Gastrocnemius medialis (tissue), 4 donors: ENCODE measurements at regions not wholly inside any gene's neighbourhood (a gene's known extent, or its start where the extent isn't known, plus 50 kb on each side); places are given as distances from the start of the nearest gene placed in this dataset.

Experiments used
- ATAC-seq, 2 donors: fragments of 150-250 bp; one replicate each; pipeline ENCODE4 v1.9.1; 2016
- DNase-seq, 2 donors: peaks; one replicate each; pipeline ENCODE4 v3.0.0-alpha.2; 2019
- H3K27ac ChIP-seq, 4 donors: fragments of 200-600 bp; sonication (generic); 1 replicate in 1 of 4; 2 replicates in 3 of 4; pipeline ENCODE4 v1.5.1; 2016 to 2018; ENCODE audit warnings: mild to moderate bottlenecking in 2 of 4, moderate library complexity in 1 of 4
- H3K27me3 ChIP-seq, 3 donors: fragments of 200-600 bp; sonication (generic) in 2 of 3; 1 replicate in 1 of 3; 2 replicates in 2 of 3; pipeline versions ENCODE4 v1.5.1 to v1.6.0; 2016 to 2019; ENCODE audit warnings: mild to moderate bottlenecking in 1 of 3, moderate library complexity in 1 of 3
- H3K36me3 ChIP-seq, 2 donors: fragments of 200-600 bp; sonication (generic) in 1 of 2; one replicate each; pipeline ENCODE4 v1.5.1; 2017 to 2018
- H3K4me1 ChIP-seq, 2 donors: fragments of 200-600 bp; sonication (generic) in 1 of 2; one replicate each; pipeline ENCODE4 v1.5.1; 2016 to 2017; ENCODE audit warnings: mild to moderate bottlenecking in 2 of 2
- H3K4me3 ChIP-seq, 4 donors: fragments of 200-600 bp; sonication (generic) in 3 of 4; 1 replicate in 1 of 4; 2 replicates in 3 of 4; pipeline ENCODE4 v1.5.1; 2016 to 2019; ENCODE audit warnings: mild to moderate bottlenecking in 2 of 4
- H3K9me3 ChIP-seq, 3 donors: fragments of 200-600 bp; sonication (generic) in 2 of 3; 1 replicate in 1 of 3; 2 replicates in 2 of 3; pipeline ENCODE4 v1.5.1; 2016 to 2019
- POLR2A ChIP-seq, 2 donors: fragments of 450-650 bp; IDR thresholded peaks; one replicate each; pipeline ENCODE4 v1.6.1; 2017; ENCODE audit warnings: antibody characterized with exemption in 2 of 2, mild to moderate bottlenecking in 2 of 2, moderate library complexity in 2 of 2
- in situ Hi-C, 4 donors: fragments of 200-750 bp; cut with MboI; loops; one replicate each; pipeline versions ENCODE4 v1.15.0 to v1.8.0; 2017; ENCODE audit warnings: low sequenced_read_pairs in 4 of 4
- intact Hi-C: fragments of 100-400 bp; cut with DNase I; formaldehyde crosslinking; loops from one replicate; pipeline ENCODE4 v1.15.1; 2023; ENCODE audit warnings: low total_unique reads
- TF ChIP-seq, protein P1 (sequence below), 5 experiments: fragments of 450-650 bp in 3 of 5; fragments of 200-600 bp in 2 of 5; sonication (generic) in 2 of 5; IDR thresholded peaks in 4 of 5; conservative IDR thresholded peaks in 1 of 5; 1 replicate in 4 of 5; 2 replicates in 1 of 5; pipeline ENCODE4 v1.5.1; 2016 to 2019; ENCODE audit warnings: antibody characterized with exemption in 5 of 5, mild to moderate bottlenecking in 3 of 5, moderate library complexity in 3 of 5

- intact Hi-C loops (no loop called here), in situ Hi-C loops (no loop called here)
- Histone ChIP-seq H3K4me3 (no peak overlapping the region), H3K36me3 (no peaks in the 10 kb centered on the region), H3K4me1 (no peaks in the 10 kb centered on the region), H3K9me3 (no peaks in the 10 kb centered on the region), H3K27ac (no peak overlapping the region), H3K27me3 (no peaks in the 10 kb centered on the region)
- no peak for TF ChIP-seq POLR2A (IDR thresholded peaks at IDR 0.05)
- TF ChIP-seq, protein P1, sequence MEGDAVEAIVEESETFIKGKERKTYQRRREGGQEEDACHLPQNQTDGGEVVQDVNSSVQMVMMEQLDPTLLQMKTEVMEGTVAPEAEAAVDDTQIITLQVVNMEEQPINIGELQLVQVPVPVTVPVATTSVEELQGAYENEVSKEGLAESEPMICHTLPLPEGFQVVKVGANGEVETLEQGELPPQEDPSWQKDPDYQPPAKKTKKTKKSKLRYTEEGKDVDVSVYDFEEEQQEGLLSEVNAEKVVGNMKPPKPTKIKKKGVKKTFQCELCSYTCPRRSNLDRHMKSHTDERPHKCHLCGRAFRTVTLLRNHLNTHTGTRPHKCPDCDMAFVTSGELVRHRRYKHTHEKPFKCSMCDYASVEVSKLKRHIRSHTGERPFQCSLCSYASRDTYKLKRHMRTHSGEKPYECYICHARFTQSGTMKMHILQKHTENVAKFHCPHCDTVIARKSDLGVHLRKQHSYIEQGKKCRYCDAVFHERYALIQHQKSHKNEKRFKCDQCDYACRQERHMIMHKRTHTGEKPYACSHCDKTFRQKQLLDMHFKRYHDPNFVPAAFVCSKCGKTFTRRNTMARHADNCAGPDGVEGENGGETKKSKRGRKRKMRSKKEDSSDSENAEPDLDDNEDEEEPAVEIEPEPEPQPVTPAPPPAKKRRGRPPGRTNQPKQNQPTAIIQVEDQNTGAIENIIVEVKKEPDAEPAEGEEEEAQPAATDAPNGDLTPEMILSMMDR (IDR thresholded peaks at IDR 0.05 in 4 of 5, conservative IDR thresholded peaks at IDR 0.05 in 1 of 5) = no peak
- DNase-seq (no peak), ATAC-seq (no peak)
Observed at GRCh38 chr6:3659748-3660147, 91.8 kb downstream of the PXDC1 start.

GRCh38 chr6:3656076-3656475, 95.4 kb downstream of the PXDC1 start:
- H3K27ac ChIP-seq = no peak overlapping the region
- no peak for DNase-seq
- in situ Hi-C loops = no loop called here
- no peaks in the 10 kb centered on the region for H3K27me3 ChIP-seq
- H3K36me3 ChIP-seq = no peaks in the 10 kb centered on the region
- no peak for ATAC-seq
- no peaks in the 10 kb centered on the region for H3K9me3 ChIP-seq
- no peak overlapping the region for H3K4me3 ChIP-seq
- H3K4me1 ChIP-seq = no peaks in the 10 kb centered on the region
- TF ChIP-seq, protein P1 (IDR thresholded peaks at IDR 0.05 in 4 of 5, conservative IDR thresholded peaks at IDR 0.05 in 1 of 5) = no peak
- TF ChIP-seq POLR2A (IDR thresholded peaks at IDR 0.05) = no peak
- intact Hi-C loops = no loop called here

GRCh38 chr6:3654898-3655297, 96.6 kb downstream of the PXDC1 start:
- DNase-seq (no peak), ATAC-seq (no peak)
- Histone ChIP-seq H3K9me3 (no peaks in the 10 kb centered on the region), H3K4me1 (no peaks in the 10 kb centered on the region), H3K27ac (no peak overlapping the region), H3K36me3 (no peaks in the 10 kb centered on the region), H3K4me3 (no peak overlapping the region), H3K27me3 (no peaks in the 10 kb centered on the region)
- in situ Hi-C loops = no loop called here
- intact Hi-C loops = no loop called here
- TF ChIP-seq, protein P1 (IDR thresholded peaks at IDR 0.05 in 4 of 5, conservative IDR thresholded peaks at IDR 0.05 in 1 of 5) = no peak
- no peak for TF ChIP-seq POLR2A (IDR thresholded peaks at IDR 0.05)

- ATAC-seq (no peak), DNase-seq (no peak)
- Histone ChIP-seq H3K4me1 (no peaks in the 10 kb centered on the region), H3K27ac (no peak overlapping the region), H3K9me3 (no peaks in the 10 kb centered on the region), H3K36me3 (no peaks in the 10 kb centered on the region), H3K4me3 (no peak overlapping the region), H3K27me3 (no peaks in the 10 kb centered on the region)
- in situ Hi-C loops = no loop called here
- TF ChIP-seq, protein P1 (IDR thresholded peaks at IDR 0.05 in 4 of 5, conservative IDR thresholded peaks at IDR 0.05 in 1 of 5) = no peak
- TF ChIP-seq POLR2A (IDR thresholded peaks at IDR 0.05) = no peak
- intact Hi-C loops = no loop called here
Observed at GRCh38 chr6:3654436-3654835, 97.1 kb downstream of the PXDC1 start.

- intact Hi-C loops (no loop called here), in situ Hi-C loops (no loop called here)
- no peaks in the 10 kb centered on the region for H3K9me3 ChIP-seq
- H3K27me3 ChIP-seq = no peaks in the 10 kb centered on the region
- no peak overlapping the region for H3K4me3 ChIP-seq
- no peaks in the 10 kb centered on the region for H3K36me3 ChIP-seq
- TF ChIP-seq, protein P1 (IDR thresholded peaks at IDR 0.05 in 4 of 5, conservative IDR thresholded peaks at IDR 0.05 in 1 of 5) = no peak
- no peak for TF ChIP-seq POLR2A (IDR thresholded peaks at IDR 0.05)
- ATAC-seq (no peak), DNase-seq (no peak)
- H3K4me1 ChIP-seq = no peaks in the 10 kb centered on the region
- no peak overlapping the region for H3K27ac ChIP-seq
Observed at GRCh38 chr6:3653528-3654070, 97.9 kb downstream of the PXDC1 start.
